AG04449 (cell line): ENCODE measurements at regions not wholly inside any gene's neighbourhood (a gene's known extent, or its start where the extent isn't known, plus 50 kb on each side); places are given as distances from the start of the nearest gene placed in this dataset.

Experiments
- CTCF ChIA-PET: fragments of 350-600 bp; formaldehyde crosslinking; extraction: SDS; loops from one replicate; lab custom pipeline; 2021; ENCODE audit warnings: antibody characterized with exemption; lab: Yijun Ruan, JAX
- POLR2A ChIA-PET: fragments of 400-600, 350-600 bp; formaldehyde crosslinking; extraction: SDS; loops from one replicate; lab custom pipeline; 2020; ENCODE audit warnings: antibody characterized with exemption, inconsistent platforms; lab: Yijun Ruan, JAX
- DNase-seq: peaks from one replicate; pipeline ENCODE4 v3.0.0-alpha.2; 2010; ENCODE audit warnings: low read depth, low spot score
- H3K4me3 ChIP-seq: 2 replicates; pipeline ENCODE4 v1.5.1; 2011; ENCODE audit warnings: low read depth, mild to moderate bottlenecking, control low read depth, low read length
- TF ChIP-seq, protein P1 (sequence below): IDR thresholded peaks from one replicate; pipeline ENCODE4 v1.5.1; 2011; ENCODE audit warnings: mild to moderate bottlenecking, moderate library complexity, low read length, control low read depth, inconsistent platforms; ENCODE audit not compliant: insufficient read depth; ENCODE audit errors: missing control alignments

DNA sequence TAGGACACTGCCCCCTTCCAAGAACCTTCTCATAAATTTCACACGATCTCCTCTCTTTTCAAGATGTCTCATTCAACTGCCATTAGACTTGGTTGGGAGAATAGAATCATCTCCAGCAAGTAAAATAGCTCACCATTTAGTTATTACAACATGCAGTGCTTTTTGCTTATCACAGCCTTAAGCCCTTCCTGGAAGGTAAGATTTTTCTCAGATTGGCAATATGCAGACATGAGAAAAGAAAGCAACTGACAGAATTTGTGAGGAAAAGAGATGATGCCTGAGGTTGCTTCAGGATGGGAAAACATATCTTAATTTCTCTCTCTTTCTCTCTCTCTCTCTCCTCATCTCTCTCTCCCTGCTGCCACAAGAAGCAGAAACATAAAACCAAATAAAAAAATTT lies 855.1 kb upstream of the ACVR2A start:
- ChIA-PET POLR2A (no interaction called here), CTCF (no interaction called here)
- no peak for DNase-seq

DNA sequence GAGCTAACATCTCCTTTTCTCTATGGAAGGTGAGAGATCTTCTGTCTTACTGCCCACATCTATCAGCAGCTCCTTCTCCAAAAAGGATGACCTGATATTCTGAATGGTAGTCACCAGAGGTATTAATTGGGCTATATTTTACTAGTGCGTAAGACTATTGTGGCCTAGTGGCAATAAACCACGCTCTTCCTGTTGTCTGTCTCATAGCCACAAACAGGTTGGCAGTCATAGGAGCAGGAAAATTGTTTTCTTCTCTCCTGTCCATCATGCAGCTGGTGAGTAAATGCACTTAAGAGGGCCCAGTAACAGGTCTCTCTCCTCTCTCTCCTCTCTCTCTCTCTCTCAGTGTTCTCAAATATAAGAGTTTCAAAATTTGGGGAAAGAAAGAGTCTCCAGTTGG lies 856.8 kb upstream of the ACVR2A start:
- ChIA-PET CTCF (no interaction called here), POLR2A (no interaction called here)
- H3K4me3 ChIP-seq, result no peak overlapping the region
- TF ChIP-seq, protein P1, sequence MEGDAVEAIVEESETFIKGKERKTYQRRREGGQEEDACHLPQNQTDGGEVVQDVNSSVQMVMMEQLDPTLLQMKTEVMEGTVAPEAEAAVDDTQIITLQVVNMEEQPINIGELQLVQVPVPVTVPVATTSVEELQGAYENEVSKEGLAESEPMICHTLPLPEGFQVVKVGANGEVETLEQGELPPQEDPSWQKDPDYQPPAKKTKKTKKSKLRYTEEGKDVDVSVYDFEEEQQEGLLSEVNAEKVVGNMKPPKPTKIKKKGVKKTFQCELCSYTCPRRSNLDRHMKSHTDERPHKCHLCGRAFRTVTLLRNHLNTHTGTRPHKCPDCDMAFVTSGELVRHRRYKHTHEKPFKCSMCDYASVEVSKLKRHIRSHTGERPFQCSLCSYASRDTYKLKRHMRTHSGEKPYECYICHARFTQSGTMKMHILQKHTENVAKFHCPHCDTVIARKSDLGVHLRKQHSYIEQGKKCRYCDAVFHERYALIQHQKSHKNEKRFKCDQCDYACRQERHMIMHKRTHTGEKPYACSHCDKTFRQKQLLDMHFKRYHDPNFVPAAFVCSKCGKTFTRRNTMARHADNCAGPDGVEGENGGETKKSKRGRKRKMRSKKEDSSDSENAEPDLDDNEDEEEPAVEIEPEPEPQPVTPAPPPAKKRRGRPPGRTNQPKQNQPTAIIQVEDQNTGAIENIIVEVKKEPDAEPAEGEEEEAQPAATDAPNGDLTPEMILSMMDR, result no peak
- DNase-seq, result no peak

More for the DNA sequence above, 855.1 kb upstream of the ACVR2A start:
- no peak overlapping the region for H3K4me3 ChIP-seq
- TF ChIP-seq, protein P1, result no peak

DNA sequence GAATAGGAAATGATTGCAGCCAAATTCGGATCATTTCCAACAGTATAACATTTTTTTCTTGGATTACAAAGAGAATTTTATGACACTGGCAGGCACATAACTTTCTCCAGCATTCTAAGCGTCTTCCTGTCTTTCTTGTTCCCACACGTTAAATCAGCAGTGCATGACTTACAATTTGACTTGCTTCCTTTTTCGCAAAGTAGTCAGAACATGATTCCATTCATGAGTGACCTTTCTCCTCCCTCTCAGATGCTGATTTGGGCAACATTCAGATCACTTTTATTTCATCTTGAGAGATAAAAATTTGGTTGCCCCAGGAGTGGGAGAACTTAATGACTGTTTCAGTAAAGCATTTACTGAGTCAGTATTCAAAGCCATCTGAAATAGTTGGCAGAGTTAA lies 858.7 kb upstream of the ACVR2A start:
- CTCF ChIA-PET, result no interaction called here
- H3K4me3 ChIP-seq, result no peak overlapping the region
- TF ChIP-seq, protein P1, result no peak
- no peak for DNase-seq
- POLR2A ChIA-PET, result no interaction called here

DNA sequence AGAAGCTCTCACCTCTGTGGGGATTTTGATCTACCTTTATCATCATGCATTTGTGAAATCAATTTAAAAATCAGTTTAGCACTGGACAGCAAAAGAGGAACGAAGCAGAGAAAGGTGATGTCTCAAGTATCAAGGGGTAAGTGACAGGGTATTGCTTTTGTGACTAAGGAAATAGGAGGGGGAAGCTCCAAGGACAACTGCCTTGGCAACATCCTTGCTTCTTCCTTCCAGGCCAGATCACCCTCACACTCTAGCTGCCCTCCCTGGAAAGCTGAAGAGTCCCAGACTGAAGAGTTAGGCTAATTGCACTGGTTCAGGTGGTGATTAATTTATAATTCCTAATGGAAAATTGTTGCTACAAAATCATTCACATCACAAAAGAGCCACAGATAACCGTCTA lies 859.1 kb upstream of the ACVR2A start:
- DNase-seq, result no peak
- ChIA-PET POLR2A (no interaction called here), CTCF (no interaction called here)
- no peak overlapping the region for H3K4me3 ChIP-seq
- TF ChIP-seq, protein P1, result no peak

DNA sequence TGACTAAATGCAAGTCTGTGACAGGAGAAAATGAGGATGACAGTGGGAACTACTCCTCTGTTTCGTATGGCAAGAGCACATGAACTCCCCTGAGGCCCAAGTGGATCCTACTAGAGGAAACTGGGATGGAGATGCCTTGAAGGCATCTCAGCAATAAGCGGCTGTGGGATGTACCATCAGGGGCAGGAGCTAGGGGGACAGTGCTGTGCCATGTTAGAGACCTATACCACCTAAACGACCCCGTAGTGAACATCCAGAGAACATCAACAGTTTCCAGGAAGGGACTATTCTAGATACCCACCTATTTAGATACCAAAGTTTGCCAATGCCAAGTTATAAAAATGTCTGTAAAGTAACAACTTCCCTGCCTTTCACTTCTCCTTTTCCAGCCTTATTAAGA lies 860.8 kb upstream of the ACVR2A start:
- TF ChIP-seq, protein P1, result no peak
- H3K4me3 ChIP-seq, result no peak overlapping the region
- DNase-seq, result no peak
- ChIA-PET CTCF (no interaction called here), POLR2A (no interaction called here)

DNA sequence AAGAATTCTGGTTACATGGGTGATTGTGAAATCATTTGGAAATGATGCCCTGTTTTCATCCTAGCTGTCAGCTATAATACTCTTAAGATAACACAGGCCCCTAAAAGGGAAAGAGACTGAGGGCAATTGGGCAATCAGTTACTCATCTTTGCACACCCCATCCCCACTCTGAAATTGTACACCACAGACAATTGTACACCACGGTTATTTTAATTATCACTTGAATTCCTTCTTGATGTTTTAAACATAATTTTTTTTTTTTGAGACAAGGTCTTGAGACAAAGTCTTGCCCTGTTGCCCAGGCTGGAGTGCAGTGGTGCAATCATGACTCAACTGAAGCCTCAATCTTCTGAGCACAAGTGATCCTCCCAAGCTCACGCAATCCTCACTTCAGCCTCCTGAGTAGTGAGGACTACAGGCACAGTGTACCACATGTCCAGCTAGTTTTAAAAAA lies 862.4 kb upstream of the ACVR2A start:
- TF ChIP-seq, protein P1, result no peak
- ChIA-PET POLR2A (no interaction called here), CTCF (interaction anchor here (0.5 kb wide), 1 partner anchor 19 kb away, joined by 3 read pairs; no protein-coding TSS in a partner anchor)
- DNase-seq, result no peak
- H3K4me3 ChIP-seq, result no peak overlapping the region
